HUES48 (cell line): ENCODE measurements at regions not wholly inside any gene's neighbourhood (a gene's known extent, or its start where the extent isn't known, plus 50 kb on each side); places are given as distances from the start of the nearest gene placed in this dataset.
A peak's percentile ranks its signal among the peaks of the same experiment; 100 is the strongest.

Source experiments
- H3K27ac ChIP-seq: one replicate; pipeline ENCODE4 v1.7.0; 2013; ENCODE audit warnings: low read depth, low read length, inconsistent platforms
- H3K27me3 ChIP-seq: 2 replicates; pipeline ENCODE4 v1.6.1; 2013; ENCODE audit warnings: mild to moderate bottlenecking, low read length; ENCODE audit not compliant: control insufficient read depth, insufficient read depth
- H3K36me3 ChIP-seq: 2 replicates; pipeline ENCODE4 v1.6.1; 2013; ENCODE audit warnings: low read length; ENCODE audit not compliant: control insufficient read depth, insufficient read depth
- H3K4me1 ChIP-seq: 2 replicates; pipeline ENCODE4 v1.6.1; 2013; ENCODE audit warnings: mild to moderate bottlenecking, low read length; ENCODE audit not compliant: control insufficient read depth, insufficient read depth
- H3K4me3 ChIP-seq: 2 replicates; pipeline ENCODE4 v1.5.1; 2013; ENCODE audit warnings: mild to moderate bottlenecking, low read depth, low read length
- H3K9ac ChIP-seq: 2 replicates; pipeline ENCODE4 v1.6.1; 2013; ENCODE audit warnings: mild to moderate bottlenecking, low read depth, low read length, moderate library complexity
- H3K9me3 ChIP-seq: 2 replicates; pipeline ENCODE4 v1.6.1; 2013; ENCODE audit warnings: low read length; ENCODE audit not compliant: control insufficient read depth, insufficient read depth

DNA sequence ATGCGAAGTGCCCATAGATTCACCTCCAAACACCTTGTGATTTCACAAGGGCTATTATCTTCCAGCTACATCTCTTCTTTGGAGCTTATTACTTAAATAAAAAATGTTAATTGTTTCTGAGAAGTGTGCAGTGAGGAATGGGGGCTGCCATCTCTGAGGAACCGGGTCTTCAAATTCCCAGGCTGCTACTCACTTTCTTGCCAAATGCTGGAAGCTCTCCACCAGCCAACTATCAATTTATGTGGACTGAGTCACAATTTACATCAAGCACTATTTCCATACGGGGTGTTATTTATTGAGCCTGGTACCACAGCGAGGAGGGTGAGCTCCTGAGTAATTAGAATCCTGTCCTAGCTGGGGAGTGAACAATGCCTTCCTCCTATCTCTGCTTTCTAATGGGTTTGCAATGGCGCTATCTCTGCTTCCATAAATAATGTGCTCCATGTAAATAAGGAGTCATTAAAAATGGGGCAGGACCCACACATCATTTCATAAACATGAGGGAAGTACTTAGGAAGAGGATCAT, 898.3 kb downstream of the VRK1 start:
- Histone ChIP-seq H3K27me3 (no peaks in the 10 kb centered on the region), H3K36me3 (no peaks in the 10 kb centered on the region), H3K4me3 (no peak overlapping the region), H3K9ac (no peak overlapping the region), H3K27ac (no peak overlapping the region), H3K4me1 (no peaks in the 10 kb centered on the region), H3K9me3 (peaks cover 6% of the 10 kb centered on the region)

DNA sequence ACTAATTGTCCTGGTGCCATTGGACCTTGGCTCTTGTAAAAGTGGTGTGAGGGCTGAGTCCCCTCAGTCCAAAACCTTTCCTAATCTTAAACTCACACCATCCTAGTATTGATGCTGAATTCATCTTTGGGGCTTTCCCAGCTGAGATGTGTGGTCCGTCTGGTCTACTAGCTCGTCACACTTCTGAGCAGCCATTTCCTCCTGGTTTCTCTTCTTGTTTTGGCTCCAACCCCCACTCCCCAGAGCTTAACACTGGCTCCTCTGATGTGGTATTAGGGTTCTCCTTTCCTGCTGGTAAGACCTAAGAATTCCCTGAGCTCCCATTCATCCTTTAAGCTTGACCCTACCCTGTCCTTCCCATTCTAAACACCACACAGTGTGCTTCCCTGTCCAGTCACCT, 900.6 kb downstream of the VRK1 start:
- Histone ChIP-seq H3K9ac (no peak overlapping the region), H3K4me3 (no peak overlapping the region), H3K4me1 (peaks cover under 1% of the 10 kb centered on the region; the same call in 1 of the 2 replicates), H3K9me3 (peaks cover 6% of the 10 kb centered on the region), H3K27me3 (no peaks in the 10 kb centered on the region), H3K27ac (no peak overlapping the region), H3K36me3 (no peaks in the 10 kb centered on the region)

DNA sequence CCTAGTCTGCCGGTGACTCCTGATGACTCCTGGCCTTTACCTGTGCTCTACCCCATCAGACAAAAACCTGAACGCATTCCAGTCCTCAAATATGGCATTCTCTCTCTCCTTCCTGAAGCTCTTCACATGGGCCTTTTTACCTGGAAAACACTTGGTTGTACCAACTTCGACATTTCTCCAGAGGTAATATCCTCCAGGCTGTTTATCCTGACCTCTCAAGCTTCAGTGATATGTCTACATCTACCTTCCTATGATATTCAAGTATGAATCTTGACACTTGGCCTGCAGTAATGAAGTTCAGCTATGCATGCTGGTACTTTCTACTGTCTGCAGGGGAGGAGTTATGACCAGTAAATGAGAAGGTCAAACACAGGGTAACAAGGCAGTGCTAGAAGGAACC, 901.8 kb downstream of the VRK1 start:
- no peak overlapping the region for H3K4me3 ChIP-seq
- H3K27me3 ChIP-seq: no peaks in the 10 kb centered on the region
- H3K27ac ChIP-seq: no peak overlapping the region
- H3K9me3 ChIP-seq: peaks cover 10% of the 10 kb centered on the region
- H3K36me3 ChIP-seq: no peaks in the 10 kb centered on the region
- H3K4me1 ChIP-seq: peaks cover 5% of the 10 kb centered on the region; the same call in 1 of the 2 replicates
- H3K9ac ChIP-seq: no peak overlapping the region

DNA sequence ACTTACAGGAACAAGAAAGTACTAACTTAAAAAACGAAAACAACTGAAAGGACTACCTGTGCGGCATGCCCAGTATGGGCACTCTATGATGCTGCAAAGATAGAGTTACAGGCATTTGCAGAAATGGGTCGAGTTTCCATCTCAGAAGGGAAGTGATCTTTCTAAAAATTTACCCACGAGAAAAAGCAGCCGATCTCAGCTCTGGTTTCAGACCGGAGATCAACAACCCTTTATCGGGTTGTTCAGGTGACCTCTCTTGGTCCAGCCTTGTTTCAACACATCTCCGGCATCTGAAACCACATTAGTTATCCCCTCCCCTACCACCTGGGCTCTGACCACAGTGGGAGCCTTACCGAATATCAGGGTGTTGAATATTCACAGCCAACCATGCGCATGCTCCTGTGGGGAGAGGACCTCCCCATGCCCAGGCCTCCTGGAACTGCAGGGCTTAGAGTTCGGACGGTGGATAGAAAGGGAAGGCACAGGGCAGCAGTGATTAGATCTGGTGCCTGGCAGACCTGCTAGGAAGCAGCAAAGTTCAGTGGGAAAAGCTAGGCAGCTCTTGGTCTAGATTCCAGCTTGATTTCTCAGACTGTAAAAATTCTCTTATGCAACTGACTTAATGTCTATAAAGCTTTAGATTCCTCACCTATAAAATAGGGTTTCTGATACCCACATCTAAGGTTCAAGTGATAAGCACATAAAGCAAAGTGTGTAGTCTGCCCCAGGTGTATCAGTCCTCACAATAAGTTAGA, 906.0 kb downstream of the VRK1 start:
- Histone ChIP-seq H3K36me3 (no peaks in the 10 kb centered on the region), H3K9ac (no peak overlapping the region), H3K27me3 (no peaks in the 10 kb centered on the region), H3K4me3 (no peak overlapping the region), H3K27ac (no peak overlapping the region), H3K9me3 (peaks cover 10% of the 10 kb centered on the region), H3K4me1 (peaks cover 17% of the 10 kb centered on the region; the same call in 1 of the 2 replicates)

DNA sequence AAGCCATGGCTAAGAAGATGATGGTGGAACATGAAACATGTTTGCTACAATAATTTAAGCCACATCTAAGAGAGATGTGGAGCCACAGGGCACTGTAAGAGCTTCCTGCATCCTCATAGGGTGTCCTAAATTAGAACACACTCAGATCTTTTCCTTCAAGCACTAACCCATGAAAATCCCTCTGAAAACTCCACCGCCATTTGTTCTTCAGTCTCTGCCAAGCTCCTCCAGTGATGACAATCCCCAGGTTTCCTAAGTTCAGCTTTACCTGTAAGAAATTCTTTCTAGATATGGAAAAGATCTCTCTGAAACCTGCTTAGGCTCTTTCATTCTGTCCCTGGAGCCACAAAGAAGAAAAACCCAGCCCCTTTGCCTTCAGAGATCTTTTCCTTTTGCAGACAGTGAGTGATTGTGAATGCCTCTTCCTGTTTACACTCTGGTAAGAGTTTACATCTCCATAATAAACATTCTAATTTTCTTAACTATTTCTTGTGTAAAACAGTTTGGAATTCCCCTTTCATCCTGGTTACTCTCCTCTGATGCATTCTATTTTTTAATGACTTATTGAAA, 907.2 kb downstream of the VRK1 start:
- no peak overlapping the region for H3K4me3 ChIP-seq
- no peaks in the 10 kb centered on the region for H3K36me3 ChIP-seq
- peak overlapping the region; percentile 31 for H3K27ac ChIP-seq
- peaks cover 17% of the 10 kb centered on the region; the same call in 1 of the 2 replicates for H3K4me1 ChIP-seq
- H3K9me3 ChIP-seq: peaks cover 9% of the 10 kb centered on the region
- no peaks in the 10 kb centered on the region for H3K27me3 ChIP-seq
- H3K9ac ChIP-seq: no peak overlapping the region

DNA sequence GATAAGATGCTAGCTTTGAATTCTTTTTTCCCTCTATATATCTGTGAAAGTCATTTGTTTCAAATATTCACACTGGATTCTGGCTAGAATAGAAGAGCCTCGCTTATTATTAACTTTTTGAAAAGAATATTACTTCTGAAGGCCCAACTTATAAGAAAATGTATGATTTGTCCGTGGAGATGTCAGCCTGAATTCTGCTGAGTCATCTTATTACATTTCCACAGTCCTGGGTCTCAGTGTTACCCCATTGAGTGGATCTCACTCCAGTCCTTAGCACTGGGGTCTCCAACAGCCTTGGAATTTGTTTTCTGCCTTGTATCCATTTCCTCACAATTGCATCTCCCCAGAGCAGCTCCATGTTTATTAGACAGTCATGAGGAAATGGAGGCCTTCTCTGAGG, 907.9 kb downstream of the VRK1 start:
- Histone ChIP-seq H3K27me3 (no peaks in the 10 kb centered on the region), H3K9me3 (peaks cover 3% of the 10 kb centered on the region), H3K4me3 (no peak overlapping the region), H3K9ac (no peak overlapping the region), H3K27ac (no peak overlapping the region), H3K4me1 (peaks cover 17% of the 10 kb centered on the region; the same call in 1 of the 2 replicates), H3K36me3 (no peaks in the 10 kb centered on the region)

DNA sequence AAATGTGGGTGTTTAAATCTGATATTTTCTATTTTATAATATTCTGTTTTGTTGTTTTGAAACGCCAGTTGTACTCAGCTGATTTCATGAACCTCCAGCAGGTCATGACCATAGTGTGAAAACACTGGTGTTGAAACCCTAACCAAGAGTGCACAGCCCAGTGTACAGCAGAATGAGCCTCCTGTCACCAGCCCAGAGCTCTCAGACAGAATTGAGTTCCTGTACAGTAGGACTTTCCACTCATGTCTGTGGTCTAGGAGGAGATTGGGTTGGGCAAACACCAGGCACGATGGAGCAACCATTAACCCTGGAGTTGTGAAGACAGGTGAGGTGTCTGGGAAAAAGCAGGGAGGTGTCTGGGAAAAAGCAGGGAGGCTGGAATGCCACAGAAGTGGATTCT, 908.8 kb downstream of the VRK1 start:
- no peak overlapping the region for H3K27ac ChIP-seq
- peaks cover 3% of the 10 kb centered on the region for H3K9me3 ChIP-seq
- no peak overlapping the region for H3K9ac ChIP-seq
- peaks cover 20% of the 10 kb centered on the region; the same call in 1 of the 2 replicates for H3K4me1 ChIP-seq
- no peaks in the 10 kb centered on the region for H3K36me3 ChIP-seq
- H3K4me3 ChIP-seq: no peak overlapping the region
- no peaks in the 10 kb centered on the region for H3K27me3 ChIP-seq

DNA sequence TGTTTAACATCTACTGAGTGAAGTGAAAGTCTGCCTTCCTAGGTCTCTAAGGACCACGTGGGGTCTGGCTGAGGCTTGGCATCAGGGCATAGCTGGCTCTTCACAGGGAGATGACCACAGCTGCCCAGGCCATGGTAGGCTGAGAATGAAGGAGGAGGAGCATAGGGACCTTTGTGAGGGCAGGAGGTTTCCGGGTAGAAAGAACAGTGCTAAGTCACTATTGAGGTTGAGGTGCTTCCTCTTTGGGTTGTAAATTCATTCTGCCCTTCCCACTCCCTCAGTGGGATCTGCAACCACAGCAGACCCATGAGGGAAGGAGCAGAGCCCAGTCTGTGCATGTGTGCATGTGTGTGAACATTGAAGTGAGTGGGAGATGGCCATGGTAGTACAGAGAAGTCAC, 909.6 kb downstream of the VRK1 start:
- Histone ChIP-seq H3K27ac (no peak overlapping the region), H3K36me3 (no peaks in the 10 kb centered on the region), H3K9ac (no peak overlapping the region), H3K4me3 (no peak overlapping the region), H3K27me3 (no peaks in the 10 kb centered on the region), H3K9me3 (peaks cover 3% of the 10 kb centered on the region), H3K4me1 (peaks cover 29% of the 10 kb centered on the region; the same call in 1 of the 2 replicates)

DNA sequence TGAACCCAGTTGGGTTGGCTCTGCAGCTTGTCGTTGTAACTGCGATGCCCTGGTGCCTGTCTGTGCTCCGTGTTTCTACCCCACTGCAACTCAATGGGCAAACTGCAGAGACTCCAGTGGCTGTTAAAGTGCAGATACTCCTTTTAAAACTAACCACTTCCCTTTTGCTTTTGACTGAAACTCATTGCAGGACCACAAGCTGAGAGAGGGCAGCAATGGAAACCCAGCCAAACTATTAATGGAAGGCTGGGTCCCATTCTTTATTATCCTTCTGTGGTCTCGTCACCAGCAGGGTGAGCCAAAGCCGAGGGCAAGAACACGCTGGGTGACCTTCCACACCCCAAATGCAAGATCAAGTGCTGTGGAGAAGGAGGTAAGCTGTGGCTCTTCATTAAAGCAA, 910.4 kb downstream of the VRK1 start:
- Histone ChIP-seq H3K4me1 (peaks cover 34% of the 10 kb centered on the region; the same call in 1 of the 2 replicates), H3K9me3 (peaks cover 3% of the 10 kb centered on the region)

DNA sequence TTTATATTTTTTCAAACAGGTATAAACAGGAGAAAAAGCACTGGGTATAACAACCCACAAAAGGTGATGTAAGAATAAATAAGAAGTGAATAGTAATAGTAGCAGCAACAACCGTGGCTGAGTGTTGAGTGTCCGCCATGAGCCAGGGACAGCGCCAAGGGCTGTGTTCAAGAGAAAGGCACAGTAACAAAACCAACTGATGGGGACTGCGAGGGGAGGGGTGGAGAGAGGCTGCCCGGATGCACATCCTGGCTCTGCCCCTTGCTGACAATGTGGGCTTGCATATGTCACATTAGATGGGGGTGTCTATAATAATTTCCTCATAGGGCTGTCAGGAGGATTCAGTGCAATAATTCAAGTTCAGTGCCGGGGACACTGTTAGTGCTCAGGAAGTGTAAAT, 912.4 kb downstream of the VRK1 start:
- Histone ChIP-seq H3K36me3 (no peaks in the 10 kb centered on the region), H3K9ac (no peak overlapping the region), H3K27ac (no peak overlapping the region), H3K4me1 (peaks cover 24% of the 10 kb centered on the region; the same call in 1 of the 2 replicates), H3K9me3 (no peaks in the 10 kb centered on the region), H3K4me3 (no peak overlapping the region), H3K27me3 (no peaks in the 10 kb centered on the region)

More for the DNA sequence above, 910.4 kb downstream of the VRK1 start:
- no peak overlapping the region for H3K27ac ChIP-seq
- H3K9ac ChIP-seq: no peak overlapping the region
- H3K4me3 ChIP-seq: no peak overlapping the region
- H3K36me3 ChIP-seq: no peaks in the 10 kb centered on the region
- no peaks in the 10 kb centered on the region for H3K27me3 ChIP-seq

DNA sequence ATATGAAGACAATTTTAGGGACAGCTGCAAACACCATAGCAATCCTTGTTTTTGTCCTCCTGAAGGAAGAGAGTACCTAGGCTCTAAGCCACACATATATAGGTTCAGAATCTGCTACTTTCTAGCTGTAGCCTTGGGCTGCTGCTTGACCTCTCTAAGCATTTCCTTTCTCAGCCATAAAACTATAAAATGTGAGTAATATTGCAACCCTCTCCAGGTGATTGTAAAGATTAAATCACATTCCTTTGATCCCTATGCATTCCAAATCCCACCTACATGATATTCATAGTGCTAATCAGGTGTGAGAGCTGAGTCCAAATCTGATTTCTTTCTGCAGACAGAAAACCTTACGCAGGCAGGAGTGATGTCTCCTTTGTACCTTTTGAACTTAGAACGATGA, 913.5 kb downstream of the VRK1 start:
- Histone ChIP-seq H3K4me3 (no peak overlapping the region), H3K27me3 (no peaks in the 10 kb centered on the region), H3K9ac (no peak overlapping the region), H3K27ac (no peak overlapping the region), H3K36me3 (no peaks in the 10 kb centered on the region), H3K4me1 (peaks cover 17% of the 10 kb centered on the region; the same call in 1 of the 2 replicates), H3K9me3 (no peaks in the 10 kb centered on the region)
